ENCODE measurements at regions not wholly inside any gene's neighbourhood (a gene's known extent, or its start where the extent isn't known, plus 50 kb on each side); places are given as distances from the start of the nearest gene placed in this dataset.

- TF ChIP-seq EZH2 (IDR thresholded peaks at IDR 0.05; ENCODE audit: borderline replicate concordance, insufficient read depth, low read depth, low read length, poor library complexity, severe bottlenecking), result no peak
- TF ChIP-seq, protein P1, sequence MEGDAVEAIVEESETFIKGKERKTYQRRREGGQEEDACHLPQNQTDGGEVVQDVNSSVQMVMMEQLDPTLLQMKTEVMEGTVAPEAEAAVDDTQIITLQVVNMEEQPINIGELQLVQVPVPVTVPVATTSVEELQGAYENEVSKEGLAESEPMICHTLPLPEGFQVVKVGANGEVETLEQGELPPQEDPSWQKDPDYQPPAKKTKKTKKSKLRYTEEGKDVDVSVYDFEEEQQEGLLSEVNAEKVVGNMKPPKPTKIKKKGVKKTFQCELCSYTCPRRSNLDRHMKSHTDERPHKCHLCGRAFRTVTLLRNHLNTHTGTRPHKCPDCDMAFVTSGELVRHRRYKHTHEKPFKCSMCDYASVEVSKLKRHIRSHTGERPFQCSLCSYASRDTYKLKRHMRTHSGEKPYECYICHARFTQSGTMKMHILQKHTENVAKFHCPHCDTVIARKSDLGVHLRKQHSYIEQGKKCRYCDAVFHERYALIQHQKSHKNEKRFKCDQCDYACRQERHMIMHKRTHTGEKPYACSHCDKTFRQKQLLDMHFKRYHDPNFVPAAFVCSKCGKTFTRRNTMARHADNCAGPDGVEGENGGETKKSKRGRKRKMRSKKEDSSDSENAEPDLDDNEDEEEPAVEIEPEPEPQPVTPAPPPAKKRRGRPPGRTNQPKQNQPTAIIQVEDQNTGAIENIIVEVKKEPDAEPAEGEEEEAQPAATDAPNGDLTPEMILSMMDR (IDR thresholded peaks at IDR 0.05), result no peak
- no peak for ATAC-seq (ENCODE audit: low read depth)
- Mint-ChIP-seq H3K27me3 (no peaks in the 10 kb centered on the region), H3K9me3 (ENCODE audit: insufficient read depth) (no peaks in the 10 kb centered on the region), H3K4me1 (no peaks in the 10 kb centered on the region), H3K4me3 (no peak overlapping the region), H3K27ac (no peak overlapping the region)
- Histone ChIP-seq H3K27me3 (replicated peaks in 1 of 4; ENCODE audit: control extremely low read depth in 1 of 4, control insufficient read depth in 3 of 4, insufficient read depth in 4 of 4, low read length in 3 of 4) (no peaks in the 10 kb centered on the region), H3K4me2 (replicated peaks; ENCODE audit: low read depth, low read length, poor library complexity, severe bottlenecking) (no peak overlapping the region), H3K4me1 (ENCODE audit: control insufficient read depth in 2 of 2, insufficient read depth in 2 of 2, low read length in 2 of 2) (no peaks in the 10 kb centered on the region), H3K9ac (ENCODE audit: low read length) (no peak overlapping the region), H4K20me1 (ENCODE audit: control insufficient read depth, insufficient read depth, low read length, poor library complexity, severe bottlenecking) (no peaks in the 10 kb centered on the region), H3K4me3 (ENCODE audit: control extremely low read depth in 1 of 5, extremely low read depth in 1 of 5, insufficient read depth in 1 of 5, low read depth in 2 of 5, low read length in 4 of 5) (no peak overlapping the region), H3K79me2 (ENCODE audit: control insufficient read depth, insufficient read depth, low read length) (no peaks in the 10 kb centered on the region), H3K9me3 (ENCODE audit: control extremely low read depth in 1 of 3, control insufficient read depth in 2 of 3, insufficient read depth in 1 of 3, low read length in 2 of 3) (no peaks in the 10 kb centered on the region), H2AFZ (ENCODE audit: insufficient read depth, low read depth, low read length, poor library complexity, severe bottlenecking) (no peak overlapping the region), H3K36me3 (replicated peaks in 1 of 2; ENCODE audit: control extremely low read depth in 1 of 2, control insufficient read depth in 1 of 2, extremely low read depth in 1 of 2, insufficient read depth in 2 of 2, low read length in 1 of 2) (no peaks in the 10 kb centered on the region), H3K27ac (ENCODE audit: low read length in 2 of 2) (no peak overlapping the region)
- intact Hi-C loops (cut with micrococcal nuclease), result no loop called here
- POLR2A ChIA-PET, result no interaction called here
- no peak for DNase-seq
- CTCF ChIA-PET, result no interaction called here
- no CpG with 5 or more reads among the region's 3 CpGs for WGBS (ENCODE audit: insufficient coverage)
Measured at GRCh38 chr6:21816231-21816630, 222.7 kb downstream of the SOX4 start.

DNA sequence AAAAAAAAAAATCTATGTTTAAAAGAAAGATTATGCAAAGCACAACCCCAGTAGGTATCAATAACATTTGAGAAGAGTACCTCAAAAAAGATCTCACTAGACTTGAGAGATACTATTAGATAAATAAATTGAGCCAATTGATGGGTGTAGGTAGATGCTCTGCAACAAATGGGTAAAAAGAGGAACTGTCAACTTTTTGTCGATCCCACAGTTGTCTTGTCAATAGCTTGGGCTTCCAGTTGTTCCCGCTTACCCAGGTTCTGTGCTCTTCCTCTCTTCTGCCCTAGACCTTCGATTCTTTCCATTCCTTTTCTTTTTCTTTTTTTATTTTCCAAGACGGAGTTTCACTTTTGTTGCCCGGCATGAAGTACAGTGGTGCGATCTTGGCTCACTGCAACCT lies 226.9 kb downstream of the SOX4 start:
- Histone ChIP-seq H3K4me1 (ENCODE audit: control insufficient read depth in 2 of 2, insufficient read depth in 2 of 2, low read length in 2 of 2) (no peaks in the 10 kb centered on the region), H3K36me3 (replicated peaks in 1 of 2; ENCODE audit: control extremely low read depth in 1 of 2, control insufficient read depth in 1 of 2, extremely low read depth in 1 of 2, insufficient read depth in 2 of 2, low read length in 1 of 2) (no peaks in the 10 kb centered on the region), H3K4me2 (replicated peaks; ENCODE audit: low read depth, low read length, poor library complexity, severe bottlenecking) (no peak overlapping the region), H2AFZ (ENCODE audit: insufficient read depth, low read depth, low read length, poor library complexity, severe bottlenecking) (no peak overlapping the region), H3K27ac (ENCODE audit: low read length in 2 of 2) (no peak overlapping the region), H3K27me3 (replicated peaks in 1 of 4; ENCODE audit: control extremely low read depth in 1 of 4, control insufficient read depth in 3 of 4, insufficient read depth in 4 of 4, low read length in 3 of 4) (no peaks in the 10 kb centered on the region), H3K79me2 (ENCODE audit: control insufficient read depth, insufficient read depth, low read length) (no peaks in the 10 kb centered on the region), H3K9ac (ENCODE audit: low read length) (no peak overlapping the region), H3K9me3 (ENCODE audit: control extremely low read depth in 1 of 3, control insufficient read depth in 2 of 3, insufficient read depth in 1 of 3, low read length in 2 of 3) (no peaks in the 10 kb centered on the region), H4K20me1 (ENCODE audit: control insufficient read depth, insufficient read depth, low read length, poor library complexity, severe bottlenecking) (no peaks in the 10 kb centered on the region), H3K4me3 (ENCODE audit: control extremely low read depth in 1 of 5, extremely low read depth in 1 of 5, insufficient read depth in 1 of 5, low read depth in 2 of 5, low read length in 4 of 5) (no peak overlapping the region)
- no peak for ATAC-seq (ENCODE audit: low read depth)
- no peak for DNase-seq
- H3K4me3 Mint-ChIP-seq, result no peak overlapping the region
- WGBS (ENCODE audit: insufficient coverage), result 96% methylated on average over 6 of the region's 6 CpGs
- intact Hi-C loops (cut with micrococcal nuclease), result no loop called here
- POLR2A ChIA-PET, result no interaction called here
- H3K27me3 Mint-ChIP-seq, result no peaks in the 10 kb centered on the region
- TF ChIP-seq EZH2 (IDR thresholded peaks at IDR 0.05; ENCODE audit: borderline replicate concordance, insufficient read depth, low read depth, low read length, poor library complexity, severe bottlenecking), result no peak
- TF ChIP-seq, protein P1 (IDR thresholded peaks at IDR 0.05), result no peak
- no peaks in the 10 kb centered on the region for H3K9me3 Mint-ChIP-seq (ENCODE audit: insufficient read depth)
- H3K27ac Mint-ChIP-seq, result no peak overlapping the region
- no peaks in the 10 kb centered on the region for H3K4me1 Mint-ChIP-seq
- CTCF ChIA-PET, result no interaction called here

Data from B cell (primary cell).